ENCODE measurements at regions not wholly inside any gene's neighbourhood (a gene's known extent, or its start where the extent isn't known, plus 50 kb on each side); places are given as distances from the start of the nearest gene placed in this dataset.

DNA sequence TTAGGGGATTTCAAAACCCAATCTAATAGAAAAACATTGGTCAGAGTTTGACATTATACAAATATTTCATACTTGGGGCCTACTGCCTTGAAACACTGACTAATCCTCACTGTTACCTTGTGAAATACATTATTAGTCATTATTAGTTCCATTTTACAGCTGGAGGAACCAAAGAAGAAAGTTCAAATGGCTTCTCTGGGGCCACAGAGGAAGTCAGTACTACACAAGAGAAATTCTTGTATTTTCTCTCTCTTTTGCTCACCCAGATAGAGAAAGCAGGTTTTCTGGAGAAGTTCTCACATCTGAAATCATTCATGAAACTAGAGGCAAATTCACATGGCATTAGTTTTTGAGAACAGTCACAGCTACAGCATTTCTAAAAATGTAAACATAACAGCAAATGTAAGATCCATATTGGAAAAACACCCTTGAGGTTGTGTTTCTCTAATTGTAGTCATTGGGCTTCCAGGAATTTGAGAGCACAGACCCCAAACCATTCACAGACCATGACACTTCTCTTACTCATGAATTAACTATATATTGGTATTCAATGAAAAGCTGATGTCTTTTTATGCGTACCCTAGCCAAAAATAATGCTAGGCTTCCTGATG is 83.0 kb downstream of the LLPH start:
- H3K27ac Mint-ChIP-seq: no peak overlapping the region
- no peak overlapping the region for H3K4me3 ChIP-seq (ENCODE audit: control extremely low read depth in 1 of 5, extremely low read depth in 1 of 5, insufficient read depth in 1 of 5, low read depth in 2 of 5, low read length in 4 of 5)
- no CpG with 5 or more reads among the region's 1 CpG for WGBS (ENCODE audit: insufficient coverage)
- H3K4me1 Mint-ChIP-seq: no peaks in the 10 kb centered on the region
- H3K9me3 ChIP-seq (ENCODE audit: control extremely low read depth in 1 of 3, control insufficient read depth in 2 of 3, insufficient read depth in 1 of 3, low read length in 2 of 3): no peaks in the 10 kb centered on the region
- no peak overlapping the region for H3K27ac ChIP-seq (ENCODE audit: low read length in 2 of 2)
- no peak overlapping the region for H3K9ac ChIP-seq (ENCODE audit: low read length)
- no peak for ATAC-seq (ENCODE audit: low read depth)
- H2AFZ ChIP-seq (ENCODE audit: insufficient read depth, low read depth, low read length, poor library complexity, severe bottlenecking): peak overlapping the region; percentile 17
- H3K27me3 ChIP-seq (replicated peaks in 1 of 4; ENCODE audit: control extremely low read depth in 1 of 4, control insufficient read depth in 3 of 4, insufficient read depth in 4 of 4, low read length in 3 of 4): no peaks in the 10 kb centered on the region
- no peak for DNase-seq
- peaks cover 9% of the 10 kb centered on the region for H3K27me3 Mint-ChIP-seq
- intact Hi-C loops (cut with micrococcal nuclease): no loop called here
- H3K4me3 Mint-ChIP-seq: no peak overlapping the region
- TF ChIP-seq, protein P1, sequence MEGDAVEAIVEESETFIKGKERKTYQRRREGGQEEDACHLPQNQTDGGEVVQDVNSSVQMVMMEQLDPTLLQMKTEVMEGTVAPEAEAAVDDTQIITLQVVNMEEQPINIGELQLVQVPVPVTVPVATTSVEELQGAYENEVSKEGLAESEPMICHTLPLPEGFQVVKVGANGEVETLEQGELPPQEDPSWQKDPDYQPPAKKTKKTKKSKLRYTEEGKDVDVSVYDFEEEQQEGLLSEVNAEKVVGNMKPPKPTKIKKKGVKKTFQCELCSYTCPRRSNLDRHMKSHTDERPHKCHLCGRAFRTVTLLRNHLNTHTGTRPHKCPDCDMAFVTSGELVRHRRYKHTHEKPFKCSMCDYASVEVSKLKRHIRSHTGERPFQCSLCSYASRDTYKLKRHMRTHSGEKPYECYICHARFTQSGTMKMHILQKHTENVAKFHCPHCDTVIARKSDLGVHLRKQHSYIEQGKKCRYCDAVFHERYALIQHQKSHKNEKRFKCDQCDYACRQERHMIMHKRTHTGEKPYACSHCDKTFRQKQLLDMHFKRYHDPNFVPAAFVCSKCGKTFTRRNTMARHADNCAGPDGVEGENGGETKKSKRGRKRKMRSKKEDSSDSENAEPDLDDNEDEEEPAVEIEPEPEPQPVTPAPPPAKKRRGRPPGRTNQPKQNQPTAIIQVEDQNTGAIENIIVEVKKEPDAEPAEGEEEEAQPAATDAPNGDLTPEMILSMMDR (IDR thresholded peaks at IDR 0.05): no peak
- no peak for TF ChIP-seq EZH2 (IDR thresholded peaks at IDR 0.05; ENCODE audit: borderline replicate concordance, insufficient read depth, low read depth, low read length, poor library complexity, severe bottlenecking)
- no peaks in the 10 kb centered on the region for H3K9me3 Mint-ChIP-seq (ENCODE audit: insufficient read depth)
- H3K4me2 ChIP-seq (replicated peaks; ENCODE audit: low read depth, low read length, poor library complexity, severe bottlenecking): no peak overlapping the region
- POLR2A ChIA-PET: no interaction called here
- no peaks in the 10 kb centered on the region for H4K20me1 ChIP-seq (ENCODE audit: control insufficient read depth, insufficient read depth, low read length, poor library complexity, severe bottlenecking)
- H3K36me3 ChIP-seq (replicated peaks in 1 of 2; ENCODE audit: control extremely low read depth in 1 of 2, control insufficient read depth in 1 of 2, extremely low read depth in 1 of 2, insufficient read depth in 2 of 2, low read length in 1 of 2): no peaks in the 10 kb centered on the region
- no peaks in the 10 kb centered on the region for H3K79me2 ChIP-seq (ENCODE audit: control insufficient read depth, insufficient read depth, low read length)
- CTCF ChIA-PET: no interaction called here
- no peaks in the 10 kb centered on the region for H3K4me1 ChIP-seq (ENCODE audit: control insufficient read depth in 2 of 2, insufficient read depth in 2 of 2, low read length in 2 of 2)

DNA sequence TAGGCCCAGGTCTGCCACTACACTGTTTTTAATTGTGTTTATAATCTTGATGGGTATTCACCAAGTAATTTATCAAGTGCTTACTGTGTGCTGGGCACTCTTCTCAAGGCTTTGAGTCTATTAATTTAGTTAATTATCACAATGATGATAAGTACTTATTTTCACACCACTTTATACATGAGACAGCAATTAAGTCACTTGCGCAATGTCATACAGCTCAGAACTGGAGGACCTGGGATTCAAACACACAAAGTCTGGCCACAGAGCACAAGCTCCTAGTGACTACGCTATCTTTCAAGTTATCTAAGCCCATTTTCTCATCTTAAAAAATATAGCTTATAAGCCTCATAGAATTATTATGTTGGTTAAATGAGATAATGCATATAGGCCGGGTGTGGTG is 85.0 kb downstream of the LLPH start:
- POLR2A ChIA-PET: no interaction called here
- no peaks in the 10 kb centered on the region for H3K4me1 Mint-ChIP-seq

More for the DNA sequence above, 85.0 kb downstream of the LLPH start:
- CTCF ChIA-PET: no interaction called here
- Histone ChIP-seq H3K4me1 (ENCODE audit: control insufficient read depth in 2 of 2, insufficient read depth in 2 of 2, low read length in 2 of 2) (no peaks in the 10 kb centered on the region), H3K4me2 (replicated peaks; ENCODE audit: low read depth, low read length, poor library complexity, severe bottlenecking) (no peak overlapping the region), H2AFZ (ENCODE audit: insufficient read depth, low read depth, low read length, poor library complexity, severe bottlenecking) (no peak overlapping the region), H3K9me3 (ENCODE audit: control extremely low read depth in 1 of 3, control insufficient read depth in 2 of 3, insufficient read depth in 1 of 3, low read length in 2 of 3) (no peaks in the 10 kb centered on the region), H3K4me3 (ENCODE audit: control extremely low read depth in 1 of 5, extremely low read depth in 1 of 5, insufficient read depth in 1 of 5, low read depth in 2 of 5, low read length in 4 of 5) (no peak overlapping the region), H3K27me3 (replicated peaks in 1 of 4; ENCODE audit: control extremely low read depth in 1 of 4, control insufficient read depth in 3 of 4, insufficient read depth in 4 of 4, low read length in 3 of 4) (no peaks in the 10 kb centered on the region), H3K9ac (ENCODE audit: low read length) (no peak overlapping the region), H3K36me3 (replicated peaks in 1 of 2; ENCODE audit: control extremely low read depth in 1 of 2, control insufficient read depth in 1 of 2, extremely low read depth in 1 of 2, insufficient read depth in 2 of 2, low read length in 1 of 2) (no peaks in the 10 kb centered on the region), H3K27ac (ENCODE audit: low read length in 2 of 2) (no peak overlapping the region), H3K79me2 (ENCODE audit: control insufficient read depth, insufficient read depth, low read length) (no peaks in the 10 kb centered on the region), H4K20me1 (ENCODE audit: control insufficient read depth, insufficient read depth, low read length, poor library complexity, severe bottlenecking) (no peaks in the 10 kb centered on the region)
- H3K4me3 Mint-ChIP-seq: no peak overlapping the region
- TF ChIP-seq, protein P1 (IDR thresholded peaks at IDR 0.05): no peak
- no peak for TF ChIP-seq EZH2 (IDR thresholded peaks at IDR 0.05; ENCODE audit: borderline replicate concordance, insufficient read depth, low read depth, low read length, poor library complexity, severe bottlenecking)
- no CpG with 5 or more reads among the region's 3 CpGs for WGBS (ENCODE audit: insufficient coverage)
- H3K9me3 Mint-ChIP-seq (ENCODE audit: insufficient read depth): no peaks in the 10 kb centered on the region
- peaks cover 6% of the 10 kb centered on the region for H3K27me3 Mint-ChIP-seq
- intact Hi-C loops (cut with micrococcal nuclease): no loop called here
- DNase-seq: no peak
- ATAC-seq (ENCODE audit: low read depth): no peak
- H3K27ac Mint-ChIP-seq: no peak overlapping the region

Measured in B cell (primary cell).